SK-N-SH (cell line): ENCODE measurements at regions not wholly inside any gene's neighbourhood (a gene's known extent, or its start where the extent isn't known, plus 50 kb on each side); places are given as distances from the start of the nearest gene placed in this dataset.

Experiments
- CTCF ChIA-PET: fragments of 300-600, 350-600 bp; formaldehyde crosslinking; extraction: SDS; loops from one replicate; lab custom pipeline; 2021; lab: Yijun Ruan, JAX
- POLR2A ChIA-PET: fragments of 350-600 bp; sonication (Branson Sonifier 250); formaldehyde crosslinking; extraction: SDS; loops from one replicate; lab custom pipeline; 2020; ENCODE audit warnings: antibody characterized with exemption, inconsistent platforms; lab: Yijun Ruan, JAX
- DNase-seq: peaks from one replicate; pipeline ENCODE4 v3.0.0; 2012
- H2AFZ ChIP-seq: fragments of 200-600 bp; sonication (generic); 2 replicates; pipeline ENCODE4 v1.8.1; 2016; ENCODE audit warnings: antibody characterized with exemption, mild to moderate bottlenecking, low read depth
- H3F3A ChIP-seq: fragments of 200-600 bp; sonication (generic); replicated peaks from 2 replicates; pipeline ENCODE3; 2016; ENCODE audit warnings: antibody characterized with exemption, mild to moderate bottlenecking; ENCODE audit not compliant: insufficient read depth
- H3K27ac ChIP-seq, 2 experiments: fragments of 200-500 bp in 1 of 2; fragments of 200-600 bp in 1 of 2; sonication (Bioruptor generic) in 1 of 2; sonication (generic), shearing (Covaris generic) in 1 of 2; 2 replicates each; pipeline versions ENCODE4 v1.5.1 to v1.6.1; 2014 to 2016; ENCODE audit warnings: low read depth in 2 of 2, inconsistent platforms in 1 of 2, low read length in 1 of 2, mild to moderate bottlenecking in 1 of 2, mixed read lengths in 1 of 2
- H3K27me3 ChIP-seq: fragments of 200-600 bp; sonication (generic), shearing (Covaris generic); 2 replicates; pipeline ENCODE4 v1.6.1; 2016; ENCODE audit warnings: mixed run types; ENCODE audit not compliant: insufficient read depth
- H3K36me3 ChIP-seq, 2 experiments: fragments of 200-500 bp in 1 of 2; fragments of 200-600 bp in 1 of 2; sonication (Bioruptor generic) in 1 of 2; sonication (generic) in 1 of 2; replicated peaks in 1 of 2; 2 replicates each; pipeline versions ENCODE3 to v1.5.1; 2014 to 2016; ENCODE audit warnings: low read length in 1 of 2, mild to moderate bottlenecking in 1 of 2; ENCODE audit not compliant: insufficient read depth in 2 of 2, control insufficient read depth in 1 of 2
- H3K4me1 ChIP-seq, 2 experiments: fragments of 200-500 bp in 1 of 2; fragments of 200-600 bp in 1 of 2; sonication (Bioruptor generic) in 1 of 2; sonication (generic), shearing (Covaris generic) in 1 of 2; 2 replicates each; pipeline versions ENCODE4 v1.5.1 to v1.6.1; 2014 to 2016; ENCODE audit warnings: low read depth in 1 of 2, low read length in 1 of 2, mixed run types in 1 of 2; ENCODE audit not compliant: insufficient read depth in 2 of 2, control insufficient read depth in 1 of 2
- H3K4me2 ChIP-seq: fragments of 200-600 bp; sonication (generic), shearing (Covaris generic); 2 replicates; pipeline ENCODE4 v1.6.1; 2017; ENCODE audit warnings: mixed run types
- H3K4me3 ChIP-seq, 2 experiments: fragments of 200-500 bp in 1 of 2; fragments of 200-600 bp in 1 of 2; sonication (Bioruptor generic) in 1 of 2; sonication (generic), shearing (Covaris generic) in 1 of 2; 2 replicates each; pipeline versions ENCODE4 v1.5.1 to v1.8.1; 2014 to 2016; ENCODE audit warnings: low read depth in 2 of 2, inconsistent platforms in 1 of 2, low read length in 1 of 2, mild to moderate bottlenecking in 1 of 2, mixed read lengths in 1 of 2, moderate library complexity in 1 of 2
- H3K79me2 ChIP-seq: fragments of 200-600 bp; sonication (generic); 2 replicates; pipeline ENCODE4 v1.8.1; 2017; ENCODE audit warnings: mild to moderate bottlenecking; ENCODE audit not compliant: insufficient read depth
- H3K9ac ChIP-seq: fragments of 200-600 bp; sonication (generic); 2 replicates; pipeline ENCODE4 v1.6.1; 2017; ENCODE audit warnings: mixed run types
- H3K9me2 ChIP-seq: fragments of 200-600 bp; sonication (generic); 2 replicates; pipeline ENCODE4 v1.6.1; 2017; ENCODE audit warnings: mixed run types
- H3K9me3 ChIP-seq: fragments of 200-600 bp; sonication (generic); 2 replicates; pipeline ENCODE4 v1.6.1; 2017; ENCODE audit warnings: mixed run types, mild to moderate bottlenecking, moderate library complexity
- H4K20me1 ChIP-seq: fragments of 200-600 bp; sonication (generic); 2 replicates; pipeline ENCODE4 v1.6.1; 2017; ENCODE audit warnings: mild to moderate bottlenecking, mixed run types; ENCODE audit not compliant: insufficient read depth
- EP300 ChIP-seq, 2 experiments: IDR thresholded peaks; 2 replicates each; pipeline versions ENCODE4 v1.4.0 to v1.6.1; 2012; ENCODE audit warnings: borderline replicate concordance in 1 of 2, low read depth in 1 of 2, low read length in 1 of 2
- EZH2phosphoT487 ChIP-seq: fragments of 200-600 bp; sonication (generic); IDR thresholded peaks from 2 replicates; pipeline ENCODE4 v1.6.1; 2017; ENCODE audit warnings: low read depth, mixed run types, mild to moderate bottlenecking, antibody characterized with exemption, moderate library complexity, borderline replicate concordance
- FOSL2 ChIP-seq: IDR thresholded peaks from 2 replicates; pipeline ENCODE4 v1.4.0; 2012; ENCODE audit warnings: low read depth, mild to moderate bottlenecking, moderate library complexity, borderline replicate concordance
- GATA2 ChIP-seq: sonication (generic); formaldehyde crosslinking; IDR thresholded peaks from 2 replicates; pipeline ENCODE4 v1.5.0; 2020; ENCODE audit warnings: mild to moderate bottlenecking, missing genetic modification reagents
- JUND ChIP-seq: IDR thresholded peaks from 2 replicates; pipeline ENCODE4 v1.4.0; 2012
- MXI1 ChIP-seq: IDR thresholded peaks from 2 replicates; pipeline ENCODE4 v1.6.1; 2012; ENCODE audit warnings: mild to moderate bottlenecking, low read depth, low read length, improper control_type of control experiment
- NRF1 ChIP-seq: IDR thresholded peaks from 2 replicates; pipeline ENCODE4 v1.6.1; 2012; ENCODE audit warnings: low read depth, mild to moderate bottlenecking, low read length
- PBX3 ChIP-seq: IDR thresholded peaks from 2 replicates; pipeline ENCODE4; 2012
- POLR2AphosphoS5 ChIP-seq: IDR thresholded peaks from 2 replicates; pipeline ENCODE4 v1.6.1; 2012; ENCODE audit warnings: low read depth, low read length
- RAD21 ChIP-seq: IDR thresholded peaks from 2 replicates; pipeline ENCODE4 v1.6.1; 2012; ENCODE audit warnings: mild to moderate bottlenecking, low read length
- RFX5 ChIP-seq: IDR thresholded peaks from 2 replicates; pipeline ENCODE4 v1.6.1; 2012; ENCODE audit warnings: mild to moderate bottlenecking, improper control_type of control experiment, low read length
- SIN3A ChIP-seq: IDR thresholded peaks from 2 replicates; pipeline ENCODE4 v1.6.1; 2012; ENCODE audit warnings: low read depth, mild to moderate bottlenecking, low read length, moderate library complexity, borderline replicate concordance
- SMC3 ChIP-seq: IDR thresholded peaks from 2 replicates; pipeline ENCODE4 v1.6.1; 2012; ENCODE audit warnings: low read depth, low read length, improper control_type of control experiment
- TAF1 ChIP-seq: IDR thresholded peaks from 2 replicates; pipeline ENCODE4 v1.6.1; 2012; ENCODE audit warnings: low read depth, mild to moderate bottlenecking, low read length, moderate library complexity, borderline replicate concordance
- TEAD4 ChIP-seq: IDR thresholded peaks from 2 replicates; pipeline ENCODE4 v1.4.0; 2012; ENCODE audit warnings: mild to moderate bottlenecking, borderline replicate concordance; ENCODE audit not compliant: insufficient read depth
- WGBS: methylation state at CpG from one replicate; pipeline ENCODE4 v1.1.6; 2017; ENCODE audit warnings: low lambda C conversion rate; 5-methylcytosine and 5-hydroxymethylcytosine counted together
- TF ChIP-seq, protein P1 (sequence below): fragments of 150-350 bp; IDR thresholded peaks from 2 replicates; pipeline ENCODE4 v1.6.1; 2016; ENCODE audit warnings: mild to moderate bottlenecking, low read depth, low read length
- TF ChIP-seq, protein P2 (sequence below): fragments of 150-350 bp; IDR thresholded peaks from 2 replicates; pipeline ENCODE4 v1.6.1; 2017; ENCODE audit warnings: antibody characterized with exemption, low read length, low read depth, borderline replicate concordance
- TF ChIP-seq, protein P3 (sequence below): IDR thresholded peaks from 2 replicates; pipeline ENCODE4 v1.4.0; 2012; ENCODE audit warnings: low read depth

- TF ChIP-seq, protein P1, sequence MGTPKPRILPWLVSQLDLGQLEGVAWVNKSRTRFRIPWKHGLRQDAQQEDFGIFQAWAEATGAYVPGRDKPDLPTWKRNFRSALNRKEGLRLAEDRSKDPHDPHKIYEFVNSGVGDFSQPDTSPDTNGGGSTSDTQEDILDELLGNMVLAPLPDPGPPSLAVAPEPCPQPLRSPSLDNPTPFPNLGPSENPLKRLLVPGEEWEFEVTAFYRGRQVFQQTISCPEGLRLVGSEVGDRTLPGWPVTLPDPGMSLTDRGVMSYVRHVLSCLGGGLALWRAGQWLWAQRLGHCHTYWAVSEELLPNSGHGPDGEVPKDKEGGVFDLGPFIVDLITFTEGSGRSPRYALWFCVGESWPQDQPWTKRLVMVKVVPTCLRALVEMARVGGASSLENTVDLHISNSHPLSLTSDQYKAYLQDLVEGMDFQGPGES, result no peak
- TF ChIP-seq EP300 (IDR thresholded peaks at IDR 0.05; ENCODE audit: borderline replicate concordance in 1 of 2, low read depth in 1 of 2, low read length in 1 of 2) (no peak), EZH2phosphoT487 (no peak), MXI1 (no peak), GATA2 (CRISPR knock-in tag) (no peak), POLR2AphosphoS5 (no peak), TAF1 (no peak), SIN3A (no peak), FOSL2 (no peak)
- TF ChIP-seq, protein P2, sequence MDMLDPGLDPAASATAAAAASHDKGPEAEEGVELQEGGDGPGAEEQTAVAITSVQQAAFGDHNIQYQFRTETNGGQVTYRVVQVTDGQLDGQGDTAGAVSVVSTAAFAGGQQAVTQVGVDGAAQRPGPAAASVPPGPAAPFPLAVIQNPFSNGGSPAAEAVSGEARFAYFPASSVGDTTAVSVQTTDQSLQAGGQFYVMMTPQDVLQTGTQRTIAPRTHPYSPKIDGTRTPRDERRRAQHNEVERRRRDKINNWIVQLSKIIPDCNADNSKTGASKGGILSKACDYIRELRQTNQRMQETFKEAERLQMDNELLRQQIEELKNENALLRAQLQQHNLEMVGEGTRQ, result no peak
- TF ChIP-seq, protein P3, sequence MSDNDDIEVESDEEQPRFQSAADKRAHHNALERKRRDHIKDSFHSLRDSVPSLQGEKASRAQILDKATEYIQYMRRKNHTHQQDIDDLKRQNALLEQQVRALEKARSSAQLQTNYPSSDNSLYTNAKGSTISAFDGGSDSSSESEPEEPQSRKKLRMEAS, result no peak
These were observed 176.6 kb upstream of the C9orf72 start (continued) for GRCh38 chr9:27749838-27750237.

- WGBS, result 39% methylated on average over 3 of the region's 3 CpGs
- no peak overlapping the region for H2AFZ ChIP-seq
- no peaks in the 10 kb centered on the region for H4K20me1 ChIP-seq
- no peak overlapping the region for H3K4me3 ChIP-seq
- POLR2A ChIA-PET, result no interaction called here
- no peak overlapping the region for H3K9ac ChIP-seq
- no peaks in the 10 kb centered on the region for H3K9me3 ChIP-seq
- peaks cover 0 to 2% of the 10 kb centered on the region in 2 experiments; a peak in 1 of 4 replicates for H3K4me1 ChIP-seq
- H3K27ac ChIP-seq, result no peak overlapping the region
- H3K4me2 ChIP-seq, result no peak overlapping the region
- DNase-seq, result no peak
- TF ChIP-seq RFX5 (no peak), PBX3 (no peak), FOSL2 (no peak), RAD21 (no peak), SMC3 (no peak), NRF1 (no peak), JUND (no peak), TEAD4 (no peak), EP300 (IDR thresholded peaks at IDR 0.05; ENCODE audit: borderline replicate concordance in 1 of 2, low read depth in 1 of 2, low read length in 1 of 2) (no peak), EZH2phosphoT487 (no peak)
- TF ChIP-seq, protein P3, result no peak
- no peaks in the 10 kb centered on the region for H3K36me3 ChIP-seq
- no peaks in the 10 kb centered on the region for H3F3A ChIP-seq
- no peaks in the 10 kb centered on the region for H3K27me3 ChIP-seq
- H3K79me2 ChIP-seq, result no peaks in the 10 kb centered on the region
- CTCF ChIA-PET, result no interaction called here
- no peaks in the 10 kb centered on the region for H3K9me2 ChIP-seq
These were observed 177.3 kb upstream of the C9orf72 start for GRCh38 chr9:27750566-27750965.
